GM21737 (cell line): ENCODE measurements at regions not wholly inside any gene's neighbourhood (a gene's known extent, or its start where the extent isn't known, plus 50 kb on each side); places are given as distances from the start of the nearest gene placed in this dataset.

ENCODE experiments used
- ATAC-seq: cut with Tn5 transposase; IDR thresholded peaks from one replicate; pipeline ENCODE4 v1.9.1; 2021; ENCODE audit warnings: mild to moderate bottlenecking, moderate library complexity; ENCODE audit not compliant: unreplicated experiment

GRCh38 chr18:77560341-77560992 lies 310.8 kb downstream of the GALR1 start:
- ATAC-seq: no peak

DNA sequence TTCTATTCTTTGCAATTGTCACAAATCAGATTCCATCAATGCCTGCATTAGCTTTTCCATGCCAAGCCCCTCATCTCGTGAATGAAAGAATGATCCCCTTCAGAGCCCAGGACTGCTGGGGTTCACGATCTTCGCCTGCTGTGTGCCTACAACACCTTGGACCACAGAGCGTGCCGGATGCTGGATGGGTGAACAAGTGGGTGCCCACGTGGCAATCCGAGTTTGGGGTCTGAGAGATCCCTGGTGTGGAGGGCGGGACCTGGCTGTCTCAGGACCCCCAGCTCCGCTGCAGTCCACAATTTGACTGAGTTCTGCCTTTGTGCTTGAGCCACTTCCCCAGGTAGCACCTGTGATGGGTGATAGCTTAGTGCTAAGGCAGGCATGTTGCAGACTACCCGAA lies 317.0 kb downstream of the GALR1 start:
- ATAC-seq: no peak

GRCh38 chr18:77567205-77567604 lies 317.6 kb downstream of the GALR1 start:
- ATAC-seq: no peak

DNA sequence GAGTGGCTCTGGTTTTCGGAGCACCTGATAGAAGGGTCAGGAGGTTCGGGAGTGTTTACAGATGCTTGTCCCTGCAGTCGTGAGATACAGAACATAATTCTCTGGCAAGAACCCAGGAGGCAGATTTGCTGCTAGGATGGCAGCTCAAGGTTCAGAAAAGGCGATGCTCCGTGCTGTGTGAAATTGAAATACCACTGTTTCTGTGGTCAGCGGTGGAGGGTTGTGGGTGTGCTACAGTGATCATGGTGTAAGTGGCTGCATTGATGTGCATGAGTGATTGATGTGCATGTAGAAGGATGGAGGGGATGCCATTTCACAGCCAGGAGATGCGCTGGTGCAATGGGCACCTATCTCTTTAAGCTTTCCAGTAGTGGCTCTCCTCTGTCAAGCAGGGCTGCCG lies 322.1 kb downstream of the GALR1 start:
- no peak for ATAC-seq

DNA sequence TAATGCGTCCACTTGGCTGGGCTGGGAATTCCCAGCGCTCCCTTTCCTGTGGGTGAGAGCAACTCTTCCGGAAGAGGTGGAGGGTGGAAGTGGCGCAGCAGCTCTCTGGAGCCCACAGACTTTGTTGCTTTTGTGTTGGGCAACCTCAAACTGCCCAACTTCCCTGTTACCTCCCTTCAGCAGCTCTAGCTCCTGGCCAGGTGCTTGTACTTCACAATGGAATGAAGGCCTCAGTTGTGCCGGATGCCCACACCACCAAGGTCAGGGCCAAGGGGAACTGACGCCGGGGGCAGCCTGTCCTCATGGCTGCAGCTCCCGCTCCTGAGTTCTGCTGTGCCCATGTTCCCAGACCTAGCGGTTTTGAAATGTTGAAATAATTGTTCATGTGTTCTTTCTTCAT lies 322.9 kb downstream of the GALR1 start:
- ATAC-seq: no peak

GRCh38 chr18:77573571-77573970 lies 323.9 kb downstream of the GALR1 start:
- no peak for ATAC-seq

- no peak for ATAC-seq
Measured at GRCh38 chr18:77590943-77591515, 341.4 kb downstream of the GALR1 start.

DNA sequence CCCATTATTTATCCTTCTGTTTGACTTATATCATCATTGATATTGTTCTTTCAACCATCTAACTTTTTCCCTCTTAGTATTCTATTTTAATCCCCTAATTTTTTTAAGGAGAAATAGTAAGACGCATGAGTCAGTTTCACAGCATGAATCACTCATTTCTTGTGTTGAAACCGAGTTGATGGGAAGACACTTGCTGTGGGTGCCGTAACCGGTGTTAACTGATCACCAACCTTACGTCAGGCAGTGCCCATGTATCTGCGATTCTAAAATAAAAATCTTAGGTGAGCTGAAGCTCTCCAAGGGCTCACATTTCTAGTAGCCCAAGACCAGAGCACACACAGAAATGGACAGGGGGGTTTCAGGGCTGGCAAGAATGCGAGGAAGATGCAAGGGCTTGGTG lies 348.1 kb downstream of the GALR1 start:
- no peak for ATAC-seq

DNA sequence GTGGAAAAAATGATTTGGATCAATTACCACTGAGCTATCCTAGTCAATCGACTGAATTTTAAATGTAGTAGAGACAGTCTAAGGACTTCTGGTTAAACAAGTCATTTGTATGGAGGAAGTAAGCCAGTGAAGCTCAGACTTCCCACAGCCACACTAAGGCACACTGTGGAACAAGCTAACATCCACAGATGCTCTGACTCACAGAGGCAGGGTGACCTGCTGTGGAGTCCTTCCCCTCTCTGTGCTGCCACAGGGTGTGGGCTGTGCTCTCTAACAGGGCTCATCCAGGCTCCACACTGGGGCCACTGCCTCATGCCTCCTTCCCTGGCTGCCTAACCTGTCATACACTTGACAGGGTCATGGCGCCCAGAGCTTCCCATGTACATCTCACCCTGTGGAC lies 351.0 kb downstream of the GALR1 start:
- ATAC-seq: no peak

DNA sequence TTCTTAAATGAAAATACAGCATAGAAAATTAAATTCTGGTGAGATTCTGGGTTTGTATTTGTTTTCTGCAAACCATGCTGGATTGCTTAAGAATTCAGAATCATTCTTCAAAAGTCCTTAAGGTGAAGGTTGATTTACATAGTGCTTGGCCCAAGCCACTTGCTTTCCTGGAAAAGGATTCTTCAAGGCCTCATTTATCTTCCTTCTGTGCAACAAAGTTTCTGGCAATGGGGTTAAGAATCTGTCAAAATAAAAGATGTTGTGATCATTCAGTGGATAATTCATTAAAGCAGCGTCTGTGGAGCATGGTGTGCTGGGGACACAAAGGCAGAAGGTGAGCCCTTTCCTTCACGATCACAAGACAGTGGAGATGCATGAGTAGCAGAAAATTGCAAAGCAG lies 351.9 kb downstream of the GALR1 start:
- ATAC-seq: no peak

DNA sequence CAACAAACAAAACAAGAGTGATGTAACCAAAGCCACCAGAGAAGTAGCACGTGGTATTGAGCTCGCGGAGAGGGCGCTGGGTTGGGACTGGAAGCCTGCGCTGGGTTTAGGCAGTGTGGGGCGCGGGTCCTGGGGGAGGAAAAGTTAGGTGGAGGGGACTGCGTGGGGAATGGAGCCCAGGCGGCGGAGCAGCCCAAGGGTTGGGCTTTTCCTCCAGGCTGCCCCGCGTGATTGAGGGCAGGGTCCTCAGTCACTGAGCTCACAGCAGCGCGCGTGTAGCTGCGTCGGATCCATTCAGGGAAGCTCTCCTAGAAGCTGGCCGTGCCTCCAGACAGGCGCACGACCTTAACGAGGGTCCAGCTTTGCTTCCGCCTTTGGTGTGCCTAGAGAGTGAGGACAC lies 357.4 kb downstream of the GALR1 start:
- no peak for ATAC-seq

DNA sequence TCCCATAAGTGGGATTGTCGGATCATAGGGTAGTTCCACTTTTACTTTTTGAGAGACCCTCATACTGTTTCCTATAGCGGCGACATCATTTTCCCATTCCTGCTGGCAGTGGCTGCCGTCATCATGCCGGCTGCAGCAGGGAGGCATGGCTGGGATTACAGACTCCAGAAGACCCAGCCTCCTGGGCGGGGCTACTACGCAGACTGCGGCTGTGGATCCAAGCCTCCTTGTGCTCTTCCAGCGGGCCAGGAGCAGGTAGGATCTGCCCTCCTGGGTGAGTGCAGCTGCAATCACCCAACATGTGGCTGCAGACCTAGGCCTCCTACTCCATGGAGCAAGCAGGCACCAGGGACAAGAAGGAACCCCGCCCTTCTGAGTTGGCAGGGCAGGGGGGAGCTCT lies 359.2 kb downstream of the GALR1 start:
- ATAC-seq: no peak

DNA sequence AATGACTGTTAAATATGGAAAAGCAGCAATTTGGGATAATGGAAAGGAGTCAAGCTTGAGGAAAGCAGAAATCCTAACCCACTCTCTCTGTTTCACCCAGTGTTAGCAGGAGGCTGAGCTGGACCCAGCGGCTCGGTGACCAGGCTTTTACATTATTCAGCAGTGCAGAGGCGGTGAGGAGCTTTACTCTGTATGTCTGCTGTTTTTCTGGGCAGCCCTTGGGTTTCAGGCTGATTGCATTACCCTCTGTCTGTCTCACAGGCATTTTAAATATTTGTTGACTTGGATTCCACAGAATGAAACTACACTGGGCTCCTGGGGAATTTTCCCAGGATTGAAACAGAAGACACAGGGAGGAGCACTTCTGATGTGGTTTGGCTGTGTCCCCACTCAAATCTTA lies 368.0 kb downstream of the GALR1 start:
- ATAC-seq: no peak

DNA sequence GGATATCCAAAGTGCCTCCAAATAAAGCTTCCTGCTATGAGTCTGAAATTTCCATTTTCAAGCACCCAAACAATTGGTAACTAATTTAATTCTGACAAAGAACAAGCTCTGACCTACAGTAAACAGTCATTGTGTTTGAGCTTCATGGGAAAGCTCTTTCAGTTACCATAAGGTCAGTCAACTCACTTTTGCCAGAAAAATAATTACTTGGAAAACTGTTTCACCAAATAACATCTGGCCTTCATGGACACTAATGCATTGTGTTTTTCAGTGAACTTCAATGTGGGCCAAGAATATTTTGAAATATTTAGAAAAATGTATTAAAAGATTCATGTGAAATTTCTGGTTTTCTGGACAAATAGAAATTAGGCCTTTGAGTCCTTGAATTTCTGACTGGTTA lies 369.9 kb downstream of the GALR1 start:
- ATAC-seq: no peak

- no peak for ATAC-seq
Measured at GRCh38 chr18:77622009-77622692, 372.5 kb downstream of the GALR1 start.

DNA sequence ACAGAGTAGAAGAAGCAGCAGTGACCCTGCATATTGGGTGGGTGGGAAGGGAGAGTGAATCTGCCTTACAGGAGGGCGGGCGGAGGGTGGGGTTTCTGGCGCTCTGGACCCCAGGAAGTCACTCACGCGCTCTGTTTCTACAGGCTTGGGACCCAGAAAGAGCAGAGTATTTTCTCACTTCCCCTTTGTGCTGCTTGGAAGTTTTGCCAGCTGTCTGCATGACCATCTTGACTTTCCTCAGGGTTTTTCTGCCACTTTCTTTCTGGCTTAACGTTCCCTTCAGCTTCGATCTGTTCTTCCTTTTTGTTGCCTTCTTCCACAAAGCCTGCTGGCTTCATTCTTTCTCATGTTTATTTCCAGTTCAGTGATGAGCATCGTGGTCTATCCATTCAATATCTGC lies 383.1 kb downstream of the GALR1 start:
- ATAC-seq: no peak

DNA sequence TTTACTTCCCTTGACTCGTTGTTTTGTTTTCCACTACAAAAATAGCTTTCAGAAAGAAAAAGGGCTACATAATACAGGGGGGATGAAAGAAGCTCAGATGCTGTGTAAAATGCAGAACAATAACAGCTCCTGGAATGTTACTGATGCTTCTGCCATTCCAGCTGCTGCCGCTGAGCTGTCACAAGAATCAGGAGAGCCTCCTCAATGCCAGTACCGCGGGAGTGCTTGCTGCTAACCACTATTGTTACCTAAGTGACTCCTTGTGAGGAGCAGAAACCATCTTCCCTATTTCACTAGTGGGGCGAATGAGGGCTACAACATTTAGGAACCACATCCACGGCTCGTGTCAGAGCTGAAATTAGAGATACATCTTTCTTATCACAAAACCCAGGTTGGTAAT lies 384.8 kb downstream of the GALR1 start:
- no peak for ATAC-seq

- ATAC-seq: no peak
Measured at GRCh38 chr18:77635451-77635850, 385.8 kb downstream of the GALR1 start.

GRCh38 chr18:77635858-77636257 lies 386.2 kb downstream of the GALR1 start:
- ATAC-seq: no peak

DNA sequence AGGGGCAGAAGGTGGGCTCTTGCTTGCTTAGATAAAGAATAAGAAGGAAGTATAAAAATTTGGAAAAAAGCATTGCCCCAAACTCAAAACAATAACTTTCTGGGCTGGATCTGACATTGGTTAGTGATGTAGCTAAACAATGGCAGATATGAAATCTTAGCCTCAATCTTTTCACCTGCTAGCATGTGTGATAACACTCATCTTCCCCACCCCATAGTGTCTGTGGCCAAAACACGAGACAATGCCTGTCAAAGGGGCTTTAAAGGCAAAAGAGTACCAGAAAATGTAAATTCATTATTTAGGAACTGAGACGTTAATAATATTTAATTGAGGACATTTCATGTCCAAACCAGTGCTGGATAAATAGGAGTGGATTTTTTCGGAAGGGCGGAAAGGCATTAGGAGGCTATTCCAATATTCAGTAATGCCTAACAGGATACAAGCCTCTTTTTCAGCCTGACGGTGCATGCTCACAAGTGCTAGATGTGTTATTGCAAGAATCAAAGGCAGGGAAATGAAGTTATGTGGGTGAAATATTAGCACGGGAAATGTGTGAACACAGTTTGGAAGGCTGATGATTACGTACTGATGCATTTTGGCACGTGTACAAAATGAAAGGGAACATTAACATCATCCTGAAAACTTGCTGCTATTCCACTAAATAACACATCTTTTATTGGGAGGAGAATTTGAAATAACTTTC lies 395.7 kb downstream of the GALR1 start:
- ATAC-seq: no peak

GRCh38 chr18:77647472-77647871 lies 397.8 kb downstream of the GALR1 start:
- ATAC-seq: no peak

DNA sequence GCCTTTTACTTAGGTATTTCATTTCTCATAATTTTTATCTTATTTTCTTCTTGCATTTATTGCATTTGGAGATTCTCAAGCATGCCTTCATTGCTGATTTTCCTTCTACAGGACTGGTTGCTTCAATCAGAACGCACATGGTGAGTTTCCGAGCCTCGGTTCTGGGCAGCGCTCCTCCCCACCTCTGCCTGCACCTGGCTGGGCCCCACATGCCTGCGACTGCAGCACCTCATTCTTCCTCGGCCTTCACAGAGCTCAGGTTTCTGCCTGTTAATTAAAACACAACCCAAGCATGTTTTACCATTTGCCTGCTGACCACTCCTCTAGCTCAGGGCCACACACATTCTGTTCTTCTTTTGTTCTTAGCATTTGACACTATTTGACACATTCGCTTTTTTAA lies 398.8 kb downstream of the GALR1 start:
- no peak for ATAC-seq
